Naive thymus-derived CD8-positive, alpha-beta T cell (primary cell): ENCODE measurements at regions not wholly inside any gene's neighbourhood (a gene's known extent, or its start where the extent isn't known, plus 50 kb on each side); places are given as distances from the start of the nearest gene placed in this dataset.

Source experiments
- ATAC-seq, 2 donors: fragments of 150-1000 bp; cut with Tn5 transposase in 1 of 2; sonication (Bioruptor Pico), chemical (Tn5 transposase) in 1 of 2; 1 replicate in 1 of 2; 2 replicates in 1 of 2; pipeline ENCODE4 v1.10.0; 2021; ENCODE audit warnings: mild to moderate bottlenecking in 2 of 2, moderate library complexity in 2 of 2
- POLR2A ChIA-PET: fragments of 350-600 bp; sonication (Branson Sonifier 250); formaldehyde crosslinking; loops from one replicate; lab custom pipeline; 2021; ENCODE audit warnings: antibody characterized with exemption; lab: Charles Lee
- DNase-seq, 10 donors: peaks; one replicate each; pipeline versions ENCODE4 v3.0.0 to v3.0.0-alpha.2; 2020 to 2022
- H3K27ac Mint-ChIP-seq, 10 donors: one replicate each; pipeline ENCODE4 v1.8.0; 2020 to 2022; ENCODE audit warnings: mild to moderate bottlenecking in 10 of 10, mixed read lengths in 10 of 10, moderate library complexity in 4 of 10, inconsistent platforms in 1 of 10
- H3K27me3 Mint-ChIP-seq, 5 donors: one replicate each; pipeline ENCODE4 v1.8.0; 2021 to 2022; ENCODE audit warnings: mixed read lengths in 5 of 5
- H3K36me3 Mint-ChIP-seq, 3 donors: one replicate each; pipeline ENCODE4 v1.8.0; 2020 to 2022; ENCODE audit warnings: mixed read lengths in 3 of 3, mild to moderate bottlenecking in 2 of 3, inconsistent platforms in 1 of 3
- H3K4me1 Mint-ChIP-seq, 4 donors: one replicate each; pipeline ENCODE4 v1.8.0; 2021 to 2022; ENCODE audit warnings: mixed read lengths in 4 of 4
- H3K4me3 Mint-ChIP-seq, 10 donors: one replicate each; pipeline ENCODE4 v1.8.0; 2020 to 2022; ENCODE audit warnings: mild to moderate bottlenecking in 10 of 10, mixed read lengths in 10 of 10, moderate library complexity in 6 of 10, inconsistent platforms in 1 of 10
- H3K9me3 Mint-ChIP-seq, 9 donors: one replicate each; pipeline ENCODE4 v1.8.0; 2020 to 2022; ENCODE audit warnings: mixed read lengths in 9 of 9, mild to moderate bottlenecking in 3 of 9, inconsistent platforms in 1 of 9, moderate library complexity in 1 of 9

GRCh38 chr15:68871507-68871906, 50.8 kb upstream of the ANP32A start:
- ATAC-seq (no peak), DNase-seq (no peak)
- peaks cover 11 to 17% (median 16%) of the 10 kb centered on the region in 5 donors for H3K27me3 Mint-ChIP-seq
- POLR2A ChIA-PET: interaction anchor here (0.5 kb wide), 1 partner anchor 17 kb away, joined by 3 read pairs; no protein-coding TSS in a partner anchor
- no peak overlapping the region for H3K27ac Mint-ChIP-seq
- H3K9me3 Mint-ChIP-seq: no peaks in the 10 kb centered on the region
- H3K4me3 Mint-ChIP-seq: no peak overlapping the region
- H3K4me1 Mint-ChIP-seq: peaks cover 0 to 4% (median 2%) of the 10 kb centered on the region in 4 donors
- no peaks in the 10 kb centered on the region for H3K36me3 Mint-ChIP-seq

GRCh38 chr15:68874788-68875187, 54.1 kb upstream of the ANP32A start:
- Mint-ChIP-seq H3K9me3 (no peaks in the 10 kb centered on the region), H3K36me3 (no peaks in the 10 kb centered on the region), H3K27ac (no peak overlapping the region), H3K4me1 (peaks cover 0 to 4% (median 2%) of the 10 kb centered on the region in 4 donors), H3K4me3 (no peak overlapping the region), H3K27me3 (peaks cover 9 to 26% (median 16%) of the 10 kb centered on the region in 5 donors)
- no peak for DNase-seq
- no peak for ATAC-seq
- POLR2A ChIA-PET: interaction anchor here (1.4 kb wide), 1 partner anchor 325 kb away, joined by 3 read pairs; no protein-coding TSS in a partner anchor

- Mint-ChIP-seq H3K4me1 (peaks cover 0 to 4% (median 2%) of the 10 kb centered on the region in 4 donors), H3K9me3 (no peaks in the 10 kb centered on the region), H3K27me3 (peaks cover 9 to 26% (median 16%) of the 10 kb centered on the region in 5 donors), H3K4me3 (peak overlapping the region in 6 of 10 donors; percentile 6 to 69 (median 20)), H3K36me3 (no peaks in the 10 kb centered on the region), H3K27ac (peak overlapping the region in 1 of 10 donors; percentile 19)
- peak; percentile 77 to 96 (median 88) for DNase-seq
- ATAC-seq: peak; percentile 87 to 88
- POLR2A ChIA-PET: interaction anchor here (0.7 to 1.4 kb wide), 5 partner anchors 42 to 326 kb away, joined by 3 to 4 read pairs (median 3); partner anchors contain the start of gene ANP32A
These were observed 54.8 kb upstream of the SPESP1 start for GRCh38 chr15:68875377-68876116.

- no peak for DNase-seq
- POLR2A ChIA-PET: no interaction called here
- H3K9me3 Mint-ChIP-seq: no peaks in the 10 kb centered on the region
- no peak for ATAC-seq
- no peak overlapping the region for H3K4me3 Mint-ChIP-seq
- H3K27ac Mint-ChIP-seq: no peak overlapping the region
- H3K36me3 Mint-ChIP-seq: no peaks in the 10 kb centered on the region
- peaks cover 6 to 26% (median 16%) of the 10 kb centered on the region in 5 donors for H3K27me3 Mint-ChIP-seq
- H3K4me1 Mint-ChIP-seq: peaks cover 0 to 4% (median 2%) of the 10 kb centered on the region in 4 donors
These were observed 52.7 kb upstream of the SPESP1 start for GRCh38 chr15:68877626-68878025.

GRCh38 chr15:68880382-68880781, 49.9 kb upstream of the SPESP1 start:
- Mint-ChIP-seq H3K27ac (no peak overlapping the region), H3K27me3 (peaks cover 4 to 12% (median 7%) of the 10 kb centered on the region in 5 donors), H3K4me3 (no peak overlapping the region), H3K9me3 (no peaks in the 10 kb centered on the region), H3K4me1 (peaks cover 0 to 4% (median 2%) of the 10 kb centered on the region in 4 donors), H3K36me3 (no peaks in the 10 kb centered on the region)
- DNase-seq (no peak), ATAC-seq (no peak)
- POLR2A ChIA-PET: no interaction called here
